K562 (cell line): ENCODE measurements at regions not wholly inside any gene's neighbourhood (a gene's known extent, or its start where the extent isn't known, plus 50 kb on each side); places are given as distances from the start of the nearest gene placed in this dataset.

ENCODE experiments used
- ATAC-seq: fragments of 200-7000 bp; cut with Tn5 transposase; 3 replicates; pipeline ENCODE4 v1.9.1; 2020; ENCODE audit warnings: moderate library complexity
- BruUV-seq: library from RNA; stranded (reverse); fragments of 400-500 nt; replicated peaks from 2 replicates; lab custom pipeline; 2021; lab: Mats Ljungman, UMichigan
- CTCF ChIA-PET: fragments of 300-600 bp; formaldehyde crosslinking; extraction: SDS; loops from one replicate; lab custom pipeline; 2021; ENCODE audit warnings: low intra/inter-chr PET ratio; lab: Yijun Ruan, JAX
- POLR2A ChIA-PET: fragments of 300-600, 350-650 bp; sonication (Branson Sonifier 250); formaldehyde crosslinking; extraction: SDS; loops from one replicate; lab custom pipeline; 2021; ENCODE audit warnings: antibody characterized with exemption, inconsistent platforms; lab: Yijun Ruan, JAX
- DNase-seq, 4 experiments: peaks; one replicate each; pipeline versions ENCODE4 v3.0.0 to v3.0.0-alpha.2; 2011 to 2018; ENCODE audit warnings: low spot score in 3 of 4, mixed read lengths in 3 of 4; ENCODE audit errors: extremely low read depth in 1 of 4
- FAIRE-seq: peaks from 2 replicates; lab custom pipeline; 2011; peaks lifted over from hg19 to GRCh38; lab: Jason Lieb, UNC
- H2AFZ ChIP-seq: 2 replicates; pipeline ENCODE4 v1.6.0; 2011; ENCODE audit warnings: low read depth, low read length, control low read depth, inconsistent platforms
- H3K27ac ChIP-seq: fragments of 200-600 bp; 3 replicates; pipeline ENCODE4 v1.8.0; 2011; ENCODE audit warnings: low read depth, mild to moderate bottlenecking, control low read depth, inconsistent platforms, low read length, moderate library complexity, mixed read lengths; ENCODE audit errors: extremely low read depth
- H3K27me3 ChIP-seq, 2 experiments: fragments of 300-600 bp in 1 of 2; 2 replicates in 1 of 2; 3 replicates in 1 of 2; pipeline versions ENCODE4 v1.6.0 to v1.8.0; 2011; ENCODE audit warnings: inconsistent platforms in 2 of 2, low read length in 2 of 2, mild to moderate bottlenecking in 1 of 2, mixed read lengths in 1 of 2, moderate library complexity in 1 of 2; ENCODE audit not compliant: control insufficient read depth in 2 of 2, insufficient read depth in 2 of 2
- H3K36me3 ChIP-seq: fragments of 300-600 bp; 3 replicates; pipeline ENCODE4 v1.8.0; 2011; ENCODE audit warnings: mild to moderate bottlenecking, low read length, inconsistent platforms; ENCODE audit not compliant: control insufficient read depth, insufficient read depth
- H3K4me1 ChIP-seq, 2 experiments: fragments of 200-600 bp in 1 of 2; replicated peaks in 1 of 2; 2 replicates in 1 of 2; 3 replicates in 1 of 2; pipeline versions ENCODE4 v1.5.1 to v1.8.0; 2011; ENCODE audit warnings: inconsistent platforms in 2 of 2, low read length in 2 of 2, mild to moderate bottlenecking in 1 of 2, mixed read lengths in 1 of 2, moderate library complexity in 1 of 2; ENCODE audit not compliant: control insufficient read depth in 2 of 2, insufficient read depth in 2 of 2
- H3K4me2 ChIP-seq: 2 replicates; pipeline ENCODE4 v1.6.1; 2011; ENCODE audit warnings: low read length, control low read depth, inconsistent platforms, mixed read lengths; ENCODE audit not compliant: insufficient read depth
- H3K4me3 ChIP-seq: fragments of 200-600 bp; sonication (generic), shearing (Covaris generic); 2 replicates; pipeline ENCODE4 v1.5.1; 2016; ENCODE audit warnings: control low read depth, inconsistent platforms
- H3K79me2 ChIP-seq: fragments of 200-600 bp; 3 replicates; pipeline ENCODE4 v1.8.0; 2011; ENCODE audit warnings: low read length, inconsistent platforms; ENCODE audit not compliant: control insufficient read depth, insufficient read depth
- H3K9ac ChIP-seq, 2 experiments: 2 replicates each; pipeline versions ENCODE4 v1.6.0 to v1.6.1; 2011; ENCODE audit warnings: low read depth in 2 of 2, low read length in 2 of 2, control low read depth in 1 of 2, inconsistent platforms in 1 of 2, mild to moderate bottlenecking in 1 of 2, mixed read lengths in 1 of 2; ENCODE audit not compliant: insufficient read depth in 1 of 2
- H3K9me1 ChIP-seq: one replicate; pipeline ENCODE4 v1.6.0; 2011; ENCODE audit warnings: inconsistent platforms, mild to moderate bottlenecking, low read length, moderate library complexity; ENCODE audit not compliant: control insufficient read depth, insufficient read depth
- H3K9me3 ChIP-seq: replicated peaks from 2 replicates; pipeline ENCODE4 v1.5.1; 2011; ENCODE audit warnings: low read depth, low read length, inconsistent platforms; ENCODE audit not compliant: control insufficient read depth, insufficient read depth
- H4K20me1 ChIP-seq: replicated peaks from 2 replicates; pipeline ENCODE4 v1.6.1; 2011; ENCODE audit warnings: low read length, inconsistent platforms, mixed read lengths; ENCODE audit not compliant: control insufficient read depth, insufficient read depth
- ELK1 ChIP-seq: sonication (generic); formaldehyde crosslinking; IDR thresholded peaks from 2 replicates; pipeline ENCODE4 v1.8.1; 2022; ENCODE audit warnings: missing genetic modification reagents
- ESRRA ChIP-seq: fragments of 450-650 bp; IDR thresholded peaks from 2 replicates; pipeline ENCODE4 v1.6.1; 2014; ENCODE audit warnings: low read depth, mild to moderate bottlenecking, moderate library complexity, borderline replicate concordance
- RBM39 ChIP-seq: fragments of 200-400 bp; formaldehyde crosslinking; optimal IDR thresholded peaks from 2 replicates; pipeline ENCODE3; 2018; ENCODE audit warnings: low read depth, low read length
- ZNF408 ChIP-seq: fragments of 250-450 bp; sonication (Bioruptor Pico); IDR thresholded peaks from 2 replicates; pipeline ENCODE4 v1.4.0; 2020; ENCODE audit warnings: low read depth, mild to moderate bottlenecking, moderate library complexity
- ZNF592 ChIP-seq: fragments of 450-650 bp; IDR thresholded peaks from 2 replicates; pipeline ENCODE4 v1.6.1; 2017; ENCODE audit warnings: antibody characterized with exemption, mild to moderate bottlenecking
- ZNF695 ChIP-seq: fragments of 450-650 bp; formaldehyde crosslinking; IDR thresholded peaks from 2 replicates; pipeline ENCODE4 v1.4.0; 2020; ENCODE audit warnings: mild to moderate bottlenecking, moderate library complexity
- ZNF766 ChIP-seq: fragments of 200-800 bp; sonication (Bioruptor generic); conservative IDR thresholded peaks from 2 replicates; pipeline ENCODE4 v1.6.1; 2016; ENCODE audit warnings: missing genetic modification characterization, missing compliant biosample characterization
- WGBS: fragments of 100-300 bp; shearing (Covaris generic); methylation state at CpG from one replicate; pipeline ENCODE4 v1.1.6; 2016; ENCODE audit warnings: low coverage, mixed read lengths; ENCODE audit not compliant: insufficient coverage; ENCODE audit errors: missing lambda C conversion rate; 5-methylcytosine and 5-hydroxymethylcytosine counted together
- in situ Hi-C: fragments of 300-500 bp; cut with MboI; formaldehyde crosslinking; loops from 4 replicates; pipeline ENCODE4 v1.15.0; 2018; ENCODE audit warnings: inconsistent platforms, mixed read lengths
- intact Hi-C: fragments of 100-400 bp; cut with micrococcal nuclease; formaldehyde crosslinking; loops from 2 replicates; pipeline ENCODE4 v1.14.2; 2022

GRCh38 chr2:226580403-226580802 lies 219.2 kb downstream of the IRS1 start:
- no peak overlapping the region for H3K9ac ChIP-seq
- no peak overlapping the region for H3K27ac ChIP-seq
- no peak overlapping the region for H3K4me3 ChIP-seq
- POLR2A ChIA-PET, result no interaction called here
- H3K4me1 ChIP-seq, result no peaks in the 10 kb centered on the region
- H2AFZ ChIP-seq, result no peak overlapping the region
- TF ChIP-seq ELK1, result no peak
- TF ChIP-seq RBM39, result no peak
- TF ChIP-seq ESRRA, result no peak
- no peak for TF ChIP-seq ZNF592
- TF ChIP-seq ZNF766 (CRISPR knock-in tag), result no peak
- TF ChIP-seq ZNF408 (CRISPR knock-in tag), result no peak
- no peak for TF ChIP-seq ZNF695 (CRISPR knock-in tag)
- TF ChIP-seq, all 486 proteins: peak for 0
- CTCF ChIA-PET, result no interaction called here
- intact Hi-C loops (no loop called here), in situ Hi-C loops (no loop called here)
- DNase-seq (no peak), FAIRE-seq (no peak), ATAC-seq (no peak)
- Histone ChIP-seq H3K79me2 (no peaks in the 10 kb centered on the region), H4K20me1 (no peaks in the 10 kb centered on the region), H3K4me2 (no peak overlapping the region), H3K9me1 (no peaks in the 10 kb centered on the region), H3K27me3 (no peaks in the 10 kb centered on the region), H3K36me3 (no peaks in the 10 kb centered on the region), H3K9me3 (no peaks in the 10 kb centered on the region)
- no CpG with 5 or more reads among the region's 1 CpG for WGBS
- no TSS peak for BruUV-seq
